HepG2 (cell line): ENCODE measurements at regions not wholly inside any gene's neighbourhood (a gene's known extent, or its start where the extent isn't known, plus 50 kb on each side); places are given as distances from the start of the nearest gene placed in this dataset.
"Not testable (repeated sequence)": the region's sequence is repeated elsewhere in the genome, so short reads cannot be mapped to it uniquely, and the experiment has no call there.

ENCODE experiments used
- CC2D1A ChIP-seq: sonication (generic); formaldehyde crosslinking; IDR thresholded peaks from 2 replicates; pipeline ENCODE4 v1.8.1; 2023; ENCODE audit warnings: mild to moderate bottlenecking, missing genetic modification reagents
- EP300 ChIP-seq, 3 experiments: sonication (generic) in 1 of 3; formaldehyde crosslinking in 1 of 3; IDR thresholded peaks; 2 replicates each; pipeline versions ENCODE4 v1.5.1 to v1.6.1; 2011 to 2020; ENCODE audit warnings: low read depth in 2 of 3, low read length in 2 of 3, borderline replicate concordance in 1 of 3, improper control_type of control experiment in 1 of 3, mild to moderate bottlenecking in 1 of 3, missing genetic modification reagents in 1 of 3, moderate library complexity in 1 of 3
- ETV5 ChIP-seq: IDR thresholded peaks from 2 replicates; pipeline ENCODE4 v1.6.1; 2018; ENCODE audit warnings: missing biosample characterization, missing genetic modification reagents, inconsistent platforms, borderline replicate concordance
- EZH2 ChIP-seq: conservative IDR thresholded peaks from 2 replicates; pipeline ENCODE4 v1.6.1; 2012; ENCODE audit warnings: mild to moderate bottlenecking, low read depth, low read length, moderate library complexity
- HDAC6 ChIP-seq: fragments of 200-600 bp; sonication (generic); IDR thresholded peaks from 2 replicates; pipeline ENCODE4 v1.7.0; 2017; ENCODE audit warnings: mild to moderate bottlenecking, antibody characterized with exemption, low read length, low read depth
- RAD21 ChIP-seq: fragments of 450-650 bp; formaldehyde crosslinking; IDR thresholded peaks from 2 replicates; pipeline ENCODE4 v1.5.0; 2020; ENCODE audit warnings: mild to moderate bottlenecking
- SETDB1 ChIP-seq: sonication (generic); formaldehyde crosslinking; IDR thresholded peaks from 2 replicates; pipeline ENCODE4 v1.5.1; 2020; ENCODE audit warnings: missing genetic modification reagents, mild to moderate bottlenecking, borderline replicate concordance
- SUZ12 ChIP-seq: fragments of 150-350 bp; IDR thresholded peaks from 2 replicates; pipeline ENCODE4 v1.6.1; 2014; ENCODE audit warnings: low read depth, low read length
- ZNF180 ChIP-seq: sonication (generic); formaldehyde crosslinking; IDR thresholded peaks from 2 replicates; pipeline ENCODE4 v1.4.0; 2020; ENCODE audit warnings: low read depth, missing genetic modification reagents, borderline replicate concordance
- ZNF263 ChIP-seq: sonication (generic); formaldehyde crosslinking; IDR thresholded peaks from 2 replicates; pipeline ENCODE4 v1.4.0; 2020; ENCODE audit warnings: missing genetic modification reagents
- TF ChIP-seq, protein P1 (sequence below): sonication (generic); formaldehyde crosslinking; IDR thresholded peaks from 2 replicates; pipeline ENCODE4 v1.5.0; 2020; ENCODE audit warnings: mild to moderate bottlenecking, missing genetic modification reagents, moderate library complexity

DNA sequence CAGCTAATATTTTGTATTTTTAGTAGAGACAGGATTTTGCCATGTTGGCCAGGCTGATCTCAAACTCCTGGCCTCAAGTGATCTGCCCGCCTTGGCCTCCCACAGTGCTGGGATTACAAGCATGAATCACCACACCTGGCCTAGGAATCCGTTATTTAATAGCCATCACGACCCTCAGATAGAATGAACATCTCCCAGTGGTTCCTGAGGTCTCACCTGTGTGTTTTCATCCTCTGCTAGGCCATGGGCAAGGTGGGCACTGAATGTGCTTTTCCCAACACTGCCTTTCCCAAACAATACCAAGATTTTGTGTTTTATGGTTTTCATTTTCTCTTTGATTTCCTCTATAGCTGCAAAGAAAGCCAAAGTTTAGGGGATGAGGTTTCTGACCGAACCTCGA is 92.2 kb upstream of the SLC25A48 start:
- TF ChIP-seq EZH2; RAD21; HDAC6; ZNF263 (CRISPR knock-in tag); SETDB1 (CRISPR knock-in tag); CC2D1A (CRISPR knock-in tag); ZNF180 (CRISPR knock-in tag); ETV5 (CRISPR knock-in tag); EP300 (IDR thresholded peaks at IDR 0.05; ENCODE audit: low read depth in 2 of 2, low read length in 2 of 2); EP300 (CRISPR knock-in tag; IDR thresholded peaks at IDR 0.05; ENCODE audit: borderline replicate concordance); SUZ12: not testable (repeated sequence)
- TF ChIP-seq, protein P1, sequence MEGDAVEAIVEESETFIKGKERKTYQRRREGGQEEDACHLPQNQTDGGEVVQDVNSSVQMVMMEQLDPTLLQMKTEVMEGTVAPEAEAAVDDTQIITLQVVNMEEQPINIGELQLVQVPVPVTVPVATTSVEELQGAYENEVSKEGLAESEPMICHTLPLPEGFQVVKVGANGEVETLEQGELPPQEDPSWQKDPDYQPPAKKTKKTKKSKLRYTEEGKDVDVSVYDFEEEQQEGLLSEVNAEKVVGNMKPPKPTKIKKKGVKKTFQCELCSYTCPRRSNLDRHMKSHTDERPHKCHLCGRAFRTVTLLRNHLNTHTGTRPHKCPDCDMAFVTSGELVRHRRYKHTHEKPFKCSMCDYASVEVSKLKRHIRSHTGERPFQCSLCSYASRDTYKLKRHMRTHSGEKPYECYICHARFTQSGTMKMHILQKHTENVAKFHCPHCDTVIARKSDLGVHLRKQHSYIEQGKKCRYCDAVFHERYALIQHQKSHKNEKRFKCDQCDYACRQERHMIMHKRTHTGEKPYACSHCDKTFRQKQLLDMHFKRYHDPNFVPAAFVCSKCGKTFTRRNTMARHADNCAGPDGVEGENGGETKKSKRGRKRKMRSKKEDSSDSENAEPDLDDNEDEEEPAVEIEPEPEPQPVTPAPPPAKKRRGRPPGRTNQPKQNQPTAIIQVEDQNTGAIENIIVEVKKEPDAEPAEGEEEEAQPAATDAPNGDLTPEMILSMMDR (CRISPR knock-in tag), result not testable (repeated sequence)
